Adrenal gland (tissue), 5 donors: ENCODE measurements at regions not wholly inside any gene's neighbourhood (a gene's known extent, or its start where the extent isn't known, plus 50 kb on each side); places are given as distances from the start of the nearest gene placed in this dataset.

Source experiments
- POLR2A ChIP-seq, 2 donors: fragments of 450-650 bp; IDR thresholded peaks; one replicate each; pipeline ENCODE4 v1.6.1; 2017; ENCODE audit warnings: antibody characterized with exemption in 2 of 2, mild to moderate bottlenecking in 2 of 2, moderate library complexity in 1 of 2
- TF ChIP-seq, protein P1 (sequence below), 6 experiments: fragments of 450-650 bp in 4 of 6; fragments of 200-600 bp in 2 of 6; sonication (generic) in 1 of 6; IDR thresholded peaks; 1 replicate in 5 of 6; 2 replicates in 1 of 6; pipeline versions ENCODE4 v1.5.1 to v1.8.0; 2016 to 2021; ENCODE audit warnings: antibody characterized with exemption in 6 of 6, mild to moderate bottlenecking in 2 of 6, moderate library complexity in 1 of 6
- donor health status: DM: no; HTN: no; CAD: no.

DNA sequence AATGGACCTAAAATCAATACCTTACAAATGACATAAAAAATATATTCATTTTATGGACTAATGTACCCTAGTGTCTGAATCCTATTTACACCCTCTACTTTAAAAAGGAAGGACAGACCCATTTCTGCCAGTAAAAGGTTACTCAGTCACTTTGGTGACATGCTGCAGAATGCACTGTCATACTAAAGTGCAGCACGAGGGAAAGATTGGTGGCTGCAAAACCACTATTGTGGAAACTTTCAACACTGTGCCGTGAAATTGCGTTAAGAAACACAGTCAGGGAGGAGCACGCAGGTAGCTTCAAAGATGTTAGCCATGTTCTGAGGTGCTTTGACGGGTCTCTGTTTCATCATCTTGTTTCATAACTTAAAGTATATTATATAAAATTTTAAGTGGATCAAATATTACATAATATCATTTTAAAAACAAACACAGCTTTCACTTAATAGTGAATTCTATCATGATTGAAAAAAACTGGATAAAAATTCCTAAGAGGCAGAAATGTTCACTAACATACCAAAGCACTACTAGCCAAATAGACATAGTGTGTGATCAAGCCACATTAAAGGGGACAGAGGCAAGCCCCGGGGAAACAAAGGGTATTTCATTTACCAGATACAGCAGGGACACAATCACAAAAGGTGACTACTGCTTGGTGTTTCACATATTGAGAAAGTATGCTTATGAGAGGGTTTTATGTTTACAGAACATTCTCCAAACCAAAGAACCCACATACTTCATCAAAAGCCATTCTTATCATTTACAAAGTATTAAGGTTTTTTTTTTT lies 330.8 kb upstream of the SOX5 start:
- TF ChIP-seq POLR2A (IDR thresholded peaks at IDR 0.05), result no peak
- TF ChIP-seq, protein P1, sequence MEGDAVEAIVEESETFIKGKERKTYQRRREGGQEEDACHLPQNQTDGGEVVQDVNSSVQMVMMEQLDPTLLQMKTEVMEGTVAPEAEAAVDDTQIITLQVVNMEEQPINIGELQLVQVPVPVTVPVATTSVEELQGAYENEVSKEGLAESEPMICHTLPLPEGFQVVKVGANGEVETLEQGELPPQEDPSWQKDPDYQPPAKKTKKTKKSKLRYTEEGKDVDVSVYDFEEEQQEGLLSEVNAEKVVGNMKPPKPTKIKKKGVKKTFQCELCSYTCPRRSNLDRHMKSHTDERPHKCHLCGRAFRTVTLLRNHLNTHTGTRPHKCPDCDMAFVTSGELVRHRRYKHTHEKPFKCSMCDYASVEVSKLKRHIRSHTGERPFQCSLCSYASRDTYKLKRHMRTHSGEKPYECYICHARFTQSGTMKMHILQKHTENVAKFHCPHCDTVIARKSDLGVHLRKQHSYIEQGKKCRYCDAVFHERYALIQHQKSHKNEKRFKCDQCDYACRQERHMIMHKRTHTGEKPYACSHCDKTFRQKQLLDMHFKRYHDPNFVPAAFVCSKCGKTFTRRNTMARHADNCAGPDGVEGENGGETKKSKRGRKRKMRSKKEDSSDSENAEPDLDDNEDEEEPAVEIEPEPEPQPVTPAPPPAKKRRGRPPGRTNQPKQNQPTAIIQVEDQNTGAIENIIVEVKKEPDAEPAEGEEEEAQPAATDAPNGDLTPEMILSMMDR (IDR thresholded peaks at IDR 0.05), result no peak
